Panc1 (cell line): ENCODE measurements at regions not wholly inside any gene's neighbourhood (a gene's known extent, or its start where the extent isn't known, plus 50 kb on each side); places are given as distances from the start of the nearest gene placed in this dataset.

Experiments used
- CTCF ChIP-seq: fragments of 450-650 bp; IDR thresholded peaks from 2 replicates; pipeline ENCODE4 v1.5.1; 2017; ENCODE audit warnings: mild to moderate bottlenecking
- POLR2AphosphoS5 ChIP-seq: IDR thresholded peaks from 2 replicates; pipeline ENCODE4 v1.6.1; 2012; ENCODE audit warnings: mild to moderate bottlenecking, low read depth, low read length, moderate library complexity
- TCF7L2 ChIP-seq: IDR thresholded peaks from 2 replicates; pipeline ENCODE4 v1.6.1; 2011; ENCODE audit warnings: mild to moderate bottlenecking, low read depth, low read length, inconsistent platforms

GRCh38 chr6:16842676-16843075 is 81.4 kb upstream of the ATXN1 start:
- TF ChIP-seq CTCF = no peak
- TF ChIP-seq POLR2AphosphoS5 = no peak
- TF ChIP-seq TCF7L2 = no peak
